ENCODE measurements at regions not wholly inside any gene's neighbourhood (a gene's known extent, or its start where the extent isn't known, plus 50 kb on each side); places are given as distances from the start of the nearest gene placed in this dataset.

DNA sequence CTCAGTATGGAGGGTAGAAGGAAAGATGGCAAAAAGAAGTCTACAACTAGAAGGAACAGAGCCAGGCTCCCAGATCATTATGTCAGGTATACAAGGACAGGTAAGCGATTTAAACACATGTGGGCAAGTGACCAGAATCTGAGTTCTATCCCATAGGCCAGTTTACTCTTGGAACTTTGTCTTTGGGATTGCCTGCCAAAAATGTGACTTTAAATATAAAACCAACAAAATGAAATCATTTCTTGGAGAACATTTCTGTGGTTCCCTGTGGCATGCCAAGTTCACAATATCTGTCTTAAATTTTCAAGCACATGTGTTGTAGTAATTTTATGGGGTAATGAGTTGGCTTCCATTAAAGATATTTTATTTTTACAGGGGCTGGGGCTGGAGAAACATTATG, 141.0 kb downstream of the SLC17A6 start:
- Histone ChIP-seq H2BK12ac (ENCODE audit: low read depth, low read length) (no peak overlapping the region), H2BK5ac (ENCODE audit: low read depth, low read length) (no peak overlapping the region), H3K4me1 (replicated peaks in 1 of 4; ENCODE audit: control insufficient read depth in 3 of 4, insufficient read depth in 4 of 4, low read length in 3 of 4) (no peaks in the 10 kb centered on the region), H4K8ac (ENCODE audit: extremely low read depth, insufficient read depth, low read length) (no peak overlapping the region), H2BK15ac (ENCODE audit: low read length) (no peak overlapping the region), H3K27me3 (replicated peaks in 1 of 4; ENCODE audit: control insufficient read depth in 3 of 4, extremely low read depth in 1 of 4, insufficient read depth in 3 of 4, low read length in 3 of 4) (no peaks in the 10 kb centered on the region), H3K23ac (ENCODE audit: insufficient read length) (no peak overlapping the region), H3K79me2 (ENCODE audit: control insufficient read depth in 1 of 2, insufficient read depth in 2 of 2, low read length in 2 of 2) (no peaks in the 10 kb centered on the region), H3K79me1 (ENCODE audit: low read depth, low read length) (no peaks in the 10 kb centered on the region), H3K9ac (replicated peaks in 1 of 4; ENCODE audit: extremely low read depth in 1 of 4, low read depth in 3 of 4, low read length in 3 of 4) (no peak overlapping the region), H3K23me2 (ENCODE audit: low read depth, low read length) (no peaks in the 10 kb centered on the region), H3K36me3 (ENCODE audit: control insufficient read depth in 2 of 4, insufficient read depth in 4 of 4, low read length in 3 of 4) (no peaks in the 10 kb centered on the region), H2AFZ (ENCODE audit: low read length) (no peak overlapping the region), H4K5ac (ENCODE audit: insufficient read length, low read depth, low read length) (no peak overlapping the region), H3K27ac (ENCODE audit: low read depth, low read length) (no peak overlapping the region), H3K56ac (replicated peaks; ENCODE audit: insufficient read length, low read depth, low read length) (no peak overlapping the region), H3K4me3 (ENCODE audit: extremely low read depth in 1 of 4, insufficient read depth in 2 of 4, low read depth in 3 of 4, low read length in 4 of 4) (no peak overlapping the region), H2BK20ac (ENCODE audit: low read length) (no peak overlapping the region), H4K20me1 (replicated peaks in 1 of 2; ENCODE audit: control insufficient read depth in 1 of 2, insufficient read depth in 2 of 2, low read length in 2 of 2) (no peaks in the 10 kb centered on the region), H4K91ac (replicated peaks; ENCODE audit: insufficient read length, low read length) (no peak overlapping the region), H3K4me2 (ENCODE audit: insufficient read depth in 1 of 2, low read depth in 2 of 2, low read length in 2 of 2) (no peak overlapping the region), H2BK120ac (replicated peaks; ENCODE audit: low read depth, low read length) (no peak overlapping the region), H3K4ac (replicated peaks; ENCODE audit: insufficient read length, low read depth, low read length) (no peak overlapping the region), H3K18ac (ENCODE audit: extremely low read depth, low read length) (no peak overlapping the region), H3K14ac (ENCODE audit: insufficient read length) (no peak overlapping the region), H2AK5ac (ENCODE audit: low read depth, low read length) (no peak overlapping the region), H3K9me3 (ENCODE audit: insufficient read depth in 2 of 2, low read depth in 1 of 2, low read length in 1 of 2) (peaks cover 0 to 3% of the 10 kb centered on the region in 2 experiments; a peak in 1 of 4 replicates)
- ChIA-PET CTCF (ENCODE audit: partially characterized antibody) (no interaction called here), POLR2A (ENCODE audit: partially characterized antibody) (no interaction called here)
- DNase-seq (ENCODE audit: low read depth in 1 of 2, low spot score in 2 of 2): no peak
- no peak for FAIRE-seq
- WGBS, 2 experiments (ENCODE audit: extremely low coverage in 1 of 2, insufficient coverage in 1 of 2, insufficient read length in 1 of 2, insufficient replicate concordance in 2 of 2, low coverage in 1 of 2, low lambda C conversion rate in 2 of 2, missing lambda C conversion rate in 1 of 2): 81% methylated on average over 1 of the region's 1 CpG; no CpG with 5 or more reads in 1 of the 2 experiments
- TF ChIP-seq GABPA (IDR thresholded peaks at IDR 0.05; ENCODE audit: borderline replicate concordance, insufficient read depth, low read length) (no peak), CTBP2 (IDR thresholded peaks at IDR 0.05; ENCODE audit: borderline replicate concordance, insufficient read depth, insufficient read length, low read length) (no peak), BACH1 (IDR thresholded peaks at IDR 0.05; ENCODE audit: low read length) (no peak), RAD21 (IDR thresholded peaks at IDR 0.05 in 1 of 2, conservative IDR thresholded peaks at IDR 0.05 in 1 of 2; ENCODE audit: low read depth in 2 of 2, low read length in 2 of 2) (no peak), JUND (IDR thresholded peaks at IDR 0.05; ENCODE audit: low read length) (no peak), SP2 (IDR thresholded peaks at IDR 0.05; ENCODE audit: low read length) (no peak)

All from H1 (cell line).